ENCODE measurements at regions not wholly inside any gene's neighbourhood (a gene's known extent, or its start where the extent isn't known, plus 50 kb on each side); places are given as distances from the start of the nearest gene placed in this dataset.
A peak's percentile ranks its signal among the peaks of the same experiment; 100 is the strongest.

- Histone ChIP-seq H3K27me3 (ENCODE audit: control insufficient read depth, insufficient read depth, low read length) (no peaks in the 10 kb centered on the region), H3K9me3 (ENCODE audit: control insufficient read depth, insufficient read depth, low read length) (peaks cover 7% of the 10 kb centered on the region), H3K27ac (ENCODE audit: low read depth, low read length) (no peak overlapping the region), H3K4me3 (ENCODE audit: low read depth, low read length) (no peak overlapping the region)
- no peak for TF ChIP-seq CTCF (IDR thresholded peaks at IDR 0.05; ENCODE audit: low read depth, low read length)
- CTCF ChIA-PET = no interaction called here
- no peak for DNase-seq (ENCODE audit: low read depth, low spot score)
- POLR2A ChIA-PET = no interaction called here
Observed at GRCh38 chr7:152528612-152529011, 92.8 kb upstream of the KMT2C start.

- no peak overlapping the region for H3K4me3 ChIP-seq (ENCODE audit: low read depth, low read length)
- peaks cover 4% of the 10 kb centered on the region for H3K9me3 ChIP-seq (ENCODE audit: control insufficient read depth, insufficient read depth, low read length)
- POLR2A ChIA-PET = no interaction called here
- no peak overlapping the region for H3K27ac ChIP-seq (ENCODE audit: low read depth, low read length)
- no peaks in the 10 kb centered on the region for H3K27me3 ChIP-seq (ENCODE audit: control insufficient read depth, insufficient read depth, low read length)
- CTCF ChIA-PET = no interaction called here
- TF ChIP-seq CTCF (IDR thresholded peaks at IDR 0.05; ENCODE audit: low read depth, low read length) = no peak
- DNase-seq (ENCODE audit: low read depth, low spot score) = no peak
Observed at GRCh38 chr7:152527610-152528032, 91.8 kb upstream of the KMT2C start.

GRCh38 chr7:152523916-152524315, 88.1 kb upstream of the KMT2C start:
- DNase-seq (ENCODE audit: low read depth, low spot score) = no peak
- ChIA-PET POLR2A (no interaction called here), CTCF (no interaction called here)
- Histone ChIP-seq H3K4me3 (ENCODE audit: low read depth, low read length) (no peak overlapping the region), H3K9me3 (ENCODE audit: control insufficient read depth, insufficient read depth, low read length) (peaks cover 7% of the 10 kb centered on the region), H3K27ac (ENCODE audit: low read depth, low read length) (no peak overlapping the region), H3K27me3 (ENCODE audit: control insufficient read depth, insufficient read depth, low read length) (no peaks in the 10 kb centered on the region)
- no peak for TF ChIP-seq CTCF (IDR thresholded peaks at IDR 0.05; ENCODE audit: low read depth, low read length)

GRCh38 chr7:152522571-152523067, 86.8 kb upstream of the KMT2C start:
- CTCF ChIA-PET = no interaction called here
- peaks cover 7% of the 10 kb centered on the region for H3K9me3 ChIP-seq (ENCODE audit: control insufficient read depth, insufficient read depth, low read length)
- no peak overlapping the region for H3K27ac ChIP-seq (ENCODE audit: low read depth, low read length)
- TF ChIP-seq CTCF (IDR thresholded peaks at IDR 0.05; ENCODE audit: low read depth, low read length) = no peak
- no peaks in the 10 kb centered on the region for H3K27me3 ChIP-seq (ENCODE audit: control insufficient read depth, insufficient read depth, low read length)
- H3K4me3 ChIP-seq (ENCODE audit: low read depth, low read length) = peak overlapping the region; percentile 38
- no peak for DNase-seq (ENCODE audit: low read depth, low spot score)
- POLR2A ChIA-PET = no interaction called here

GRCh38 chr7:152521420-152522337, 85.9 kb upstream of the KMT2C start:
- H3K4me3 ChIP-seq (ENCODE audit: low read depth, low read length) = no peak overlapping the region
- peaks cover 7% of the 10 kb centered on the region for H3K9me3 ChIP-seq (ENCODE audit: control insufficient read depth, insufficient read depth, low read length)
- no peak for DNase-seq (ENCODE audit: low read depth, low spot score)
- no peaks in the 10 kb centered on the region for H3K27me3 ChIP-seq (ENCODE audit: control insufficient read depth, insufficient read depth, low read length)
- ChIA-PET POLR2A (no interaction called here), CTCF (no interaction called here)
- H3K27ac ChIP-seq (ENCODE audit: low read depth, low read length) = no peak overlapping the region
- no peak for TF ChIP-seq CTCF (IDR thresholded peaks at IDR 0.05; ENCODE audit: low read depth, low read length)
